Calu3 (cell line): ENCODE measurements at regions not wholly inside any gene's neighbourhood (a gene's known extent, or its start where the extent isn't known, plus 50 kb on each side); places are given as distances from the start of the nearest gene placed in this dataset.

Experiments
- BruUV-seq: library from RNA; stranded (reverse); fragments of 400-500 nt; replicated peaks from 2 replicates; lab custom pipeline; 2021; lab: Mats Ljungman, UMichigan
- CTCF ChIA-PET: fragments of 300-600 bp; sonication (Branson Sonifier 250); formaldehyde crosslinking; loops from one replicate; lab custom pipeline; 2022; ENCODE audit warnings: antibody characterized with exemption; lab: Charles Lee
- DNase-seq: peaks from one replicate; pipeline ENCODE4 v3.0.0; 2022
- H3K27ac Mint-ChIP-seq: one replicate; pipeline ENCODE4 v1.8.0; 2022; ENCODE audit warnings: mixed read lengths; ENCODE audit not compliant: unreplicated experiment
- H3K27me3 Mint-ChIP-seq: one replicate; pipeline ENCODE4 v1.8.0; 2022; ENCODE audit warnings: mixed read lengths; ENCODE audit not compliant: unreplicated experiment
- H3K36me3 Mint-ChIP-seq: one replicate; pipeline ENCODE4 v1.8.0; 2022; ENCODE audit warnings: mild to moderate bottlenecking, moderate library complexity, mixed read lengths; ENCODE audit not compliant: insufficient read depth, unreplicated experiment
- H3K4me1 Mint-ChIP-seq: one replicate; pipeline ENCODE4 v1.8.0; 2022; ENCODE audit warnings: mild to moderate bottlenecking, low read depth, mixed read lengths; ENCODE audit not compliant: unreplicated experiment
- H3K4me3 Mint-ChIP-seq: one replicate; pipeline ENCODE4 v1.8.0; 2022; ENCODE audit warnings: mild to moderate bottlenecking, low read depth, moderate library complexity, mixed read lengths; ENCODE audit not compliant: unreplicated experiment
- H3K9me3 Mint-ChIP-seq: one replicate; pipeline ENCODE4 v1.8.0; 2022; ENCODE audit warnings: low read depth, mixed read lengths; ENCODE audit not compliant: unreplicated experiment
- CTCF ChIP-seq: fragments of 200-600 bp; IDR thresholded peaks from one replicate; pipeline ENCODE4 v1.8.0; 2022; ENCODE audit warnings: antibody characterized with exemption; ENCODE audit not compliant: unreplicated experiment
- intact Hi-C: fragments of 100-400 bp; cut with micrococcal nuclease; formaldehyde crosslinking; loops from one replicate; pipeline ENCODE4 v1.10.0; 2022; ENCODE audit not compliant: unreplicated experiment

GRCh38 chr12:93163260-93164036 lies 214.3 kb upstream of the NUDT4 start:
- intact Hi-C loops, result no loop called here
- H3K36me3 Mint-ChIP-seq, result peaks cover 7% of the 10 kb centered on the region
- H3K4me1 Mint-ChIP-seq, result peaks cover 18% of the 10 kb centered on the region
- no peak for TF ChIP-seq CTCF
- H3K4me3 Mint-ChIP-seq, result no peak overlapping the region
- CTCF ChIA-PET, result interaction anchor here (1.2 kb wide), 1 partner anchor 23 kb away, joined by 6 read pairs; no protein-coding TSS in a partner anchor
- no peaks in the 10 kb centered on the region for H3K27me3 Mint-ChIP-seq
- no peak overlapping the region for H3K27ac Mint-ChIP-seq
- BruUV-seq, result no TSS peak
- DNase-seq, result no peak
- no peaks in the 10 kb centered on the region for H3K9me3 Mint-ChIP-seq

- intact Hi-C loops, result no loop called here
- Mint-ChIP-seq H3K4me3 (no peak overlapping the region), H3K27me3 (no peaks in the 10 kb centered on the region), H3K27ac (no peak overlapping the region), H3K9me3 (no peaks in the 10 kb centered on the region), H3K4me1 (peaks cover 18% of the 10 kb centered on the region), H3K36me3 (peaks cover 7% of the 10 kb centered on the region)
- BruUV-seq, result no TSS peak
- no peak for DNase-seq
- CTCF ChIA-PET, result no interaction called here
- no peak for TF ChIP-seq CTCF
Measured at GRCh38 chr12:93164103-93164880, 213.4 kb upstream of the NUDT4 start.

GRCh38 chr12:93165384-93165932 lies 212.3 kb upstream of the NUDT4 start:
- peaks cover 7% of the 10 kb centered on the region for H3K36me3 Mint-ChIP-seq
- no peak overlapping the region for H3K27ac Mint-ChIP-seq
- no peaks in the 10 kb centered on the region for H3K9me3 Mint-ChIP-seq
- H3K4me1 Mint-ChIP-seq, result peaks cover 18% of the 10 kb centered on the region
- CTCF ChIA-PET, result no interaction called here
- no peak overlapping the region for H3K4me3 Mint-ChIP-seq
- intact Hi-C loops, result no loop called here
- TF ChIP-seq CTCF, result no peak
- no peak for DNase-seq
- H3K27me3 Mint-ChIP-seq, result no peaks in the 10 kb centered on the region
- no TSS peak for BruUV-seq

GRCh38 chr12:93166541-93167307 lies 211.0 kb upstream of the NUDT4 start:
- H3K27me3 Mint-ChIP-seq, result no peaks in the 10 kb centered on the region
- H3K27ac Mint-ChIP-seq, result no peak overlapping the region
- no peak overlapping the region for H3K4me3 Mint-ChIP-seq
- H3K36me3 Mint-ChIP-seq, result peaks cover 7% of the 10 kb centered on the region
- CTCF ChIA-PET, result no interaction called here
- intact Hi-C loops, result no loop called here
- no TSS peak for BruUV-seq
- H3K9me3 Mint-ChIP-seq, result no peaks in the 10 kb centered on the region
- H3K4me1 Mint-ChIP-seq, result peaks cover 18% of the 10 kb centered on the region
- TF ChIP-seq CTCF, result no peak
- no peak for DNase-seq
